ENCODE measurements at regions not wholly inside any gene's neighbourhood (a gene's known extent, or its start where the extent isn't known, plus 50 kb on each side); places are given as distances from the start of the nearest gene placed in this dataset.

DNA sequence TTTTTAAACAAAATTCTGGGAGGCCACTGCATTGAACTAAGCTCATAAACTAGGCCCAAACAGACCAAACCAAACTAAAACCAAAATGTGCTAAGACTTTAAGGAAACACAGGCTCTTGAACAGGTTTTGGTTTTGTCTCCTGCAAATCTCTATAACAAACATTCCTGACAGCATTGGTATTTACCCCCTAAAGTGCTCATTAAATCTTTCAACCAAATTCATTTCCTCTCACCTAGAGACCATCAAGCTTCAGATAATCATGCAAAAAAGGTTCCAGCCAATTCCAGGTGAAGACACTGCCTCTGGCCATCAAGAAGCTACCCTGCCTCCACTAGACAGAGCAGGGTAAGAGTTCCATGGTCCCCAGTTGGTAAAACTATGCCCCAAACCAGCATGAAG is 951.2 kb upstream of the MIR17HG start:
- DNase-seq, result no peak

DNA sequence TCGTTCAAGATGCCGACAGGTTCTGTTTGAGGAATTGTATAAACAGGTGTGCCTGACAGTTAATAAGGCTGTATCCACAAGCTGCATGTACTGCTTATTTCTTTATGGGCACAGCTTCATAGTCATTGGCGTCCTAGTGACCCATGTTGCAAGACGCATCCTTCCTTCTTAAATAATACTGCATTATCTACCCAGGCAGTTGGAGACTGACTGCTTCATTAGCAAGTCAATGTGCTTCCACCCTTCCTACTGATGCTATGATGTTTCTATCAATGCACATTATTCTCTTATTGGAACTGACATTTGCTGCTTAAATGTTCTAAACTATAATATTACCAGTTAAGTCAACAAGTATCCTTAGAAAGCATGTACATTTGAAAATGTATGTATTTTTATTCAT is 950.0 kb upstream of the MIR17HG start:
- DNase-seq, result no peak

DNA sequence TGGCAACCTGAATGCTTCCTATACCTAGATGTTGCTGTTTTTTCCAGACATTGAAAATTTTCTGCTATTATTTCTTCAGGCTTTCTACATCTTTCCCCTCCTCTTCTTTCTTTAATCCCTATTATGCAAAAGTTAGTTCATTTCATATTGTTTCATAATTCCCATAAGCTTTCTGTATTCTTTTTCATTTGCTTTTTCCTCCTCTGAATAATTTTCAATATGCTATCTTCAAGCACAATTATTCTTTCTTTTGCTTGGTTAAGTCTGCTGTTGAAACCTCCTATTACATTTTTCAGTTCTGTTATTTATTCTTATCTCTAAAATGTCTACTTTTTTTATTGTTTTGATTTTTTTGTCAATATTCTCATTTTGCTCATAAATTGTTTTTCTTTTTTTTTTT is 947.1 kb upstream of the MIR17HG start:
- no peak for DNase-seq

DNA sequence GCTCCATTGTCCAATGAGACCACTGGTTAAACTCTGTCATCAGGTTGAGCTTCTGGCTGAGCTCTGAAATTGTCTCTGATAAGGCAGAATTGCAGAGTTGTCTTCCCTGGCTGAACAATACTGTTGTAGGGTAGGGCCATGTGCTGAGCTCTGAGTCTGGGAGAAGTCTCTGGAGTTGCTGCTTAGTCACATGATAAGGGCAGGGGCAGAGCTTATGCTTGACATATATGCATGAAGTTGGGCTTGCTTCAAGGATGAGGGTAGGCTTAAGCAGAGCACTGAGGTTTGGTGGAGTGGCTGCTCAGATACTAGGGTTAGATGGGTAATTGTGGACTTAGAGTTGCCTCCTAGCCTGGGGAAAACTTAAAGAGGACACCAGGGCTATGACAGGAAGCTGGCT is 946.3 kb upstream of the MIR17HG start:
- no peak for DNase-seq

DNA sequence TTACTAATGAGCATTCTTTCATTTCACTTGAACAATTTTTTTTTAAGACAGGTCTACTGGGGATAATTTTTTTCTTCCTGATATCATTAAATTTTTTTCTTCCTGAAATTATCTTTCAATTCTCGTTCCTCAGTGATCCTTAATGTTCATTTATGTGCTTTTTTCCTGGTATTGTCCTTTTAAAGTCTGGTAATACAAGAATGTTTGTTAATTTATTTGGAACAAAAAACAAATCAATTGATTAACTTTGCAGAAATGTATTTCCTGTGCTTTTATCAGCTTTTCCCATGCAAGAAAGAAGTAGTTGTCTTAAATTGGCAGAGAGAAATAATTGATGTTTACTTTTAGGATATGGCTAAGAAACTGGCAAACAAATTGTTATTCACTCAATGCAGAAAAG is 945.4 kb upstream of the MIR17HG start:
- DNase-seq, result no peak

DNA sequence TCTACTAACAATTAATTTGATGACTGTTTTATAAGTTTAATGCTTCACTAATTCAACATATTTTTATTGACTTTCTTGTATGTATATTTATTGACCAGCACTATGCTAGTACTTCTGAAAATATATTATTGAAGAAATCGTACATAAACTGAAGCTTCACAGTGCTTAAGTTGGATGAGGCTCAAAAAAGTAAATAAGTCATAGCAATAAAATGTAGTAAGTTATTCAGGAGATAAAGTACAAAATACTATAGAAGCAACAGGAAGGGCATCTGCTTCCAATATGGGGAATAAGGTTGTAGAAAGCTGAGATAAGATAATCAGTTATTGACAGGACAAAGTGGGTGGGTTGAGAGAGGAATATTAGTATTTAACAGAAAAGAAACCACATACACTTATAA is 944.9 kb upstream of the MIR17HG start:
- no peak for DNase-seq

DNA sequence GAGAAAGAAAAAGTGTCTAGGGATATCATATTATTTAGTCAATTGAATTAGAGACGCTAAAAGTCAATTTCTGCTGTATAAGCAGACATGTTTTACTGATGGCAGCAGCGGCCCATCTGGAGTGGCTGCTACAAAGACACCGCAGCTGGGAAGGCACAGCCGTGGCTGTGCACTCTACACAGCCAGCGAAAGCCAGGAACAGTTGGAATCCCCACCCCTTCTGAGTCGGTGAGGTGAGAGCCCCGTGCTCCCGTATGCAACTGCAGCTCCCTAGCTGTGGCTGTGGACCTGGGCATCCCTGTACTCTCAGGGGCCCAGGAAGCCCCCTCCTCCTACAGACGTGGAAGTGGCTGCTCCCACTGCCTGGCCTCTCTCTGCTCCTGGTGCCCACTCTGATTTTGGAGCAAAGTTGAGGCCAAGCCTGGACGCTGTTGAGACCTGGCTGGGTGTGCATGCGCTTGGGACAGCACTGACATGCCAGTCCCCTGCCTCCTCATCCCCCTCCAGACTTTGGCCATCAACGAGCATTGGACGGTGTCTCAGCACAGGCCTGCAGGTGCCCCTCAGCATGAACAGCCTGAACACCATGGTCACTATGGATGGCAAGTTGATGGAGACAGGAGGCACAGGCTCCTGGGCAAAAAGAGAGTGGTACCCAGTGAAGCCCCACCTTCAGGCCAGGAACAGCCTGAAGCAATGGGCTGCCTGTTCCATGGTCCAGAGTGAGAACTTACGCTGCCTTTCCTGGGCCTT is 944.0 kb upstream of the MIR17HG start:
- no peak for DNase-seq

DNA sequence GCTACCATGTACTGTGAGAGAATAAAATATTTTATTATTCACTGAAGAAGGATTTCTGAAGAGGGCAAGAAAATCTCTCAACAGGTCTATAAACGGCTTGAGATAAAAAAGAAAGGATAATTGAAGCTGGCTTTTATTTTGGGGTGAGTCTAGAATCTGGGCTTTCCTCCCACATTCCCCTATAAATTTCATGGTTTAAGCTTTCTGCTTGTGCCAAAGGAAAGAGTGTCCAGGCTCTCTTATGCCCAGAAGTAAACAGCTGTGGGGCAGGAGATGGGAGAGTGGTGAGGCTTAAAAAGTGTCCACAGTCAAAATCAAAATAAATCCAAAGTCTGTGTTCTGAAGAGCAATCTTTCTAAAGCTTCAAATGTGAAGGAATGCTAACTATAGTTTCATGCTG is 942.2 kb upstream of the MIR17HG start:
- DNase-seq, result no peak

DNA sequence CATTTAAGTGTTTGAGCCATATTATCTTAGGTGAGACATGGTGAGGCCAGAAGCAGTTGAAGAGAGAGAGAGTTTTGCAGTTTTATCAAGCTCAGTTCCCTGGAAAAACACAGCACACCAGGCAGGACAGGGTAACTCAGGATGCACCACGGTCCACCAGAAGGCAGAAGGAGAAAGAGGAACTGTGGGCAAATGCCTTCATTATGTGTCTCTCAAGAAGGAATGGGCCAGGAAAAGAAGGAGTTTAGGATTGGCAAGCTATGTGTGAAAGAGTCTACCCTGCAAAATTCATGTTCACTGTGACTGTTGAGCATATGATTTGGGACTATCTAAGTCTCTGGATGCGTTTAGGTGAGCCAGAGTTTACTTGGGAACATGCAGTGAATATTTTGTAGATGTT is 934.5 kb upstream of the MIR17HG start:
- no peak for DNase-seq

DNA sequence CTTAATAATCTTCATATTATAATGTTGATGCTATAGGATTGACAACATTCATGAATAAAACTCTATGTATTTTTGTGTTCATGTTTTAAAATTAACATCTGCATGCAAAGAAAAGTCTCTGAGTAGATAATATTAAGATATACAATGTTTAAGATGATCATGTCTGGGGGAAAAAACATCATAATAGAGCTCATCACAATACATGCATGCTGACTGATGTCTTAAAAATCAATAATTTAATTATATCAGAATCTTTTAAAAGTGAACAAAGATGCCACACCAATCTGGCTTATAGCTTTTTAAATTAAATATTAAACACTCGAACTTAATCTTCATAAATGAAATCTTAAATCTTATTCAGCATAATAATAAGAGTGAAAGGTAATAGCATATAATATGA is 933.9 kb upstream of the MIR17HG start:
- no peak for DNase-seq

DNA sequence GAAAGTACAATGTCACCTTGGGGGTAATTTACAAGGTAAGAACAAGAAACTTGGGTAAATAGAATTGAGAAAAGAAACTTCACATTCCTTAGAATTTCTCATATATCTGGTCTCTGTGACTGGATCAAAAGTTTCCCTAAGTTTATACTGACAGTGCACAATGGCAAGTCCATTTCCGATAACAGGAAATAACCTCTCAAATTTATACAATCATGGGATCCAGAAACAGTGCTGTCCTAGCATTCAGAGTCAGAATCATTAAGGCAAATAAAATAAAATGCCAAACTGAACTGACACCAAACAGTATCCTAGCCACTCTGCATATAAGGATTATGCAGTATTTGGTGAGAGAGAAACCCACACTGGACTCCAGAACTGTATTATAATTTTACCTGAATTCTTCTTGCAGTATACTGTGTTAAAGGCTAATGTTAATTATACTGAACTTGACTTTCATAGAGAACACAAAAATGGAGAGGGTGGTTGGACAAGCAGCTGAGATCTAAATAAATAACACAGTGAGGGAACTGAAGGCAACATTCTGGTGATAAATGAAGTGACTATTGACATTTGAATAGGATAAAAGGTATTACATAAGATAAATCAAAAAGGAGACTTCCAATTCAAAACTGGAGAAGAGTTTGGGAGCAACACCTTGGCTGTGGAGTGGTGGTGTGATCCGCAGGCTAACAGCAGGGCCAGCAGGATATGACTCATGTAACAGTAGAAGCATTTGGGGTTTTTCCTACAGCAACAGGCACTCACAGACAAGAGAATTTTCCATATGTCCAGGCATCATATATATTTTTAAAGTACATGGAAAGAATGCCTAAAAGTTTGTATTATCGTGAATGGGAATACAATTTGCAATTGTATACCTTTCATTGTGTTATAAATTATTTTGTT is 932.5 kb upstream of the MIR17HG start:
- no peak for DNase-seq

DNA sequence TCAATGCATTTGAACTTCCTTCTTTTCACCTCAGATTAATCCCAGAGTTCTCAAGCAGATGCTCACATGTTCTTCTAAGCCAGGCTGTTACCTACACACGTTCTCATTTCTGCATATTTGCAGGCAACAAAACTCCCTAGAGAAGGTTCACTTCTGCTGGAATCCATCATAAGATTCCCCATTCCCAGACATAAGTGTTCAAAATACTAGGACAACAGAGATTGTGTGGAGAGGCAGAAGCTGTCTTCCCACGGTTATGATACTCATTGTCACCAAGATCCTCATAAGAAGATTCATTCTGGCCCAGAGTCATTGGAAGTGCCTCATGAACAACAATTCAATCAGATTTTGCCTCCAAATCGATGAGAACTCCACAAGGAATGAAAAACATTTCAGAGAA is 931.6 kb upstream of the MIR17HG start:
- no peak for DNase-seq

DNA sequence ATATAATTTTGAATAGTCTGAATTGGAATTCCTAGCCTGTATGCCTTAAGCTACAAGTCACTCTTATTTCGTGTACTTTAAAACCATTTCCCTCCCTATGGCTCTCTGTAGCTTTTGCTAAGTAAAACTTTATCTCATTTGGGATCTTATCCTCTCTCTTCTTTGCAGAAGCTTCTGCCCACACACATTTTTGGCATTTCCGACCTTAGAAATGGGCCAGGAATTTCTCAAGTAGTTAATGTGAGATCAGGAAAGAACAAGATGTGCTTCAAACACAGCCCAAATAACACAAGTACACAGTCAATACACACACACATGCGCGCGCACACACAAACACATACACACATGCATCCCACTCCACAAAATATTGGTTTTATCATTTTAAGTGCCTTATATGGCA is 931.0 kb upstream of the MIR17HG start:
- DNase-seq, result no peak

DNA sequence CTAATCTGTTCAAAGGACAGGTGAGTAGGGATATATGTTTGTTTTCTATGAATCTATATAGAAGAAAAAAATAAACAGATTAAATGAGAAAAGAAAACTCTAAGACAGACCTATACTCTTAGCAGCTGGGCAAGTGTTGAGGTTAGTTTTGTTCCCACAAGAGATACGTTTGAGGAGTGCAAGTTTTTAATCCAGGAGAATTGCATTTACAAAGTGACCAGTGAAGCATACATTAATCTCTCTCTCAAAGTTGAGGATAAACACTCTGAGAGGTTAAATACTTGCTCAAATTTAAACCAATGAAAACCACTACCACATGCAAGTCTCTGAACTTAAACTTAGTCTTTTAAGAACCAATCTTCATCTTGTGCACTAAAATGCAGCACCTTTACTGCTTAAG is 930.5 kb upstream of the MIR17HG start:
- no peak for DNase-seq

DNA sequence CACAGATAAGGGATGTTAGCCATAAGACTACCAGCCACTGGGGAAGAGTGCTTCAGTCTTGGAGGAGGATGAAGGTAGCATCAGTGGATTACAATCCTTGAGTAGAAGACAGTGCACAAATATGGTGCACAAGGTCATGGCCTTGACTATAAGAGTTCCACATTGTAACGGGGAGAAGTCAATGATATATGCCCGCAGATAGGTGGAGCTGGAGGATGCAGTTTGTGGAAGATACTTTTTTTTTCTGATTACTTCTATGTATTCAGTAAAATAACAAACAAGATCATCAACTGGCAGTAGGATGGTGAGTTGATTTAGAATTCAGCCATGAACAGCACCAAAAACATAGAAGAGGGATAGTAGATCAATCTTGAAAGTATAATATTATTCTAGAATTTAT is 926.8 kb upstream of the MIR17HG start:
- no peak for DNase-seq

DNA sequence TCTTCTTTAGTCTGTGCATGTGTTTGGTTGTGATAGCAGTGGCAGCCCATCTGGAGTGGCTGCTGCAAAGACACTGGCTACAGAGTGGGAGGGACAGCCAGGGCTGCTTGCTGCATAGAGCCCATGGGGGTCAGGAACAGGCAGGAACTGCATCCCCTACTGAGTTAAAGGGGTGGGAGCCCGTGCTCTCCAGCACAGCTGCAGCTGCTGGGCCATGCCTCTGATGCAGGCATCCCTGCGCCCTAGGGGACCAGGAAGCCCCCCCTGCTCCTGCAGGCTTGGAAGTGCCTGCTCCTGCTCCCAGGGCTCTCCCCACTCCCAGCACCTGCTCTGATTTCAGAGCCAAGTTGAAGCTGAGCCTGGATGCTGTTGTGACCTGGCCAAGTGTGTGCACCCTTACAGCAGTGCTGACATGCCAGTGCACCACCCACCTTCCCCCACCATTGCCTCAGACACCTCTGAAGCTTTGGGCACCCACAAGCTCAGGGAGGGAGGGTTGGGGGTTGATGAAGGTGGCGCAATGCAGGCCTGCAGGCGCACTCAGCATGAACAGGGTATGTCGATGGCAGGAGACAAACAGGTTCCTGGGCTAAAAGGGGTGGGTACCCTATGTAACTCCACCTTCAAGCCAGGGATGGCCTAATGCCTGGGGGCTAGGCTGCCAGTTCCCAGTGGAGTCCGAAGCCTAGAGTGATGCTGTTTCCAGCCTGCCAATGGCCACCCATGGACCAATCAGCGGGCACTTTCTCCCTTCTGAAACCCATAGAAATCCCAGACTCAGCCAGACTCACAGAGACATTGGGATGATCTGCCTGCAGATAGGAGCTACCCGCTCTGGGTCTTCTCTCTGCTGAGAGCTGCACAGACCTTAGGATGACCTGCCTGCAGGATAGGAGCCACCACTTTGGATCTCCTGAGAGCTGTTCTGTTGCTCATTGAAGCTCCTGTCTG is 919.9 kb upstream of the MIR17HG start:
- DNase-seq, result no peak

DNA sequence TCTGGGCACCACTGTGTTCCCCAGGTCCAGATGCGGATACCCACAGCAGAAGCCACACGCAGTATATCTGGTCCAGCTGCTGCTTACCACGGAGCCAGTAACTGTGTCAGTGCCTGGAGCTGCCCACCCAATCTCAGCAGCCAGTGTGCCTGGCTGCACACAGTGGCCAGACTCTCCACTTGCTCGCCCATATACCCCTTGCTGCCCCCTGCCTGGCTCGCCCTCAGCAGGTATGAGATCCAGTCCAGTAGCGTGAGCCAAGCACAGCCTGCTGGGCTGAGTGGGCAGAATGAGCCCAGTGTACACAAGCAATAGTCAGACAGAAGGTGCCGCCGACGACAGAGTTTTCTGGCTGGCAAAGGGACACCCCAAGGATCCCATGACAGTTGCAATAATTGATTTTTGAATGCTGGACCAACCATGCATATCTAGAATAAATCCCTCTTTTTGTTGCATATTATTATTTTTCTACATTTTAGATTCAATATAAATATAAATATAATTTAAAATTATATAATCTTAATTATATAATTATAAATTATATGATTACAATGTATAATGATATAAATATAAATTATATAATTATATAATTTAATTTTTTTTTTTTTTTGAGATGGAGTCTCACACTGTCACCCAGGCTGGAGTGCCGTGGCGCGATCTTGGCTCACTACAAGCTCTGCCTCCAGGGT is 918.8 kb upstream of the MIR17HG start:
- no peak for DNase-seq

DNA sequence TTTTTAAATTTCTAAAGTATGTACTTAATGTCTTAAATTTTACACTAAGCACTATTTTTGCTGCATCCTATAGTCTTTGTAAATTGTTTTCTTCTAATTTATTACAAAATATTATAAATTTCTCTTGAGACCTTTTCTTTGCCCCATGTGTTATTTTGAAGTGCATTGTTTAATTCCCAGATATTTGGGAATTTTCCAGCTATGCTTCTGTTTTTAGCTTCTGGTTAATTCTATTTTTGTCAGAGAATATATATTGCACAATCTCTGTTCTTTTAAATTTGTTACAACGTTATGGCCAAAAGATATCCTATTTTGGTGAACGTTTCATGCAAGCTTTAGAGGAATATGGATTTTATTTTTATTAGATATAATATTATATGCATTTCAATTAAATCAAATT is 917.4 kb upstream of the MIR17HG start:
- DNase-seq, result no peak

DNA sequence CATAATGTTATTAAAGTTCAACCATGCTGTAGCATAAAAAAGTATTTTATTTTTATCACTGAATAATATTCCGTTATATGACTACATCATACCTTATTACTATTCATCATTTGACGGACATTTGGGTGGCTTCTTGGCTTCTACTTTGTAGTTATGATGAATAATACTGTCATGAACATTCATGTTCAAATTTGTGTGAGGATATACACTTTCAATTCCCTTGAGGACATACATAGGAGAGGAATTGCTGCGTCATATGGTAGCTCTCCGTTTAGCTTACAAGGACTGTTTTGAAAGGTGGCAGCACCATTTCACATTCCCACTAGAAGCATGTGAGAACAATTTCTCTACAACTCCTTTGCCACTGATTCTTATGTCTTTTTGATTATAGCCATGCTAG is 910.8 kb upstream of the MIR17HG start:
- DNase-seq, result no peak

DNA sequence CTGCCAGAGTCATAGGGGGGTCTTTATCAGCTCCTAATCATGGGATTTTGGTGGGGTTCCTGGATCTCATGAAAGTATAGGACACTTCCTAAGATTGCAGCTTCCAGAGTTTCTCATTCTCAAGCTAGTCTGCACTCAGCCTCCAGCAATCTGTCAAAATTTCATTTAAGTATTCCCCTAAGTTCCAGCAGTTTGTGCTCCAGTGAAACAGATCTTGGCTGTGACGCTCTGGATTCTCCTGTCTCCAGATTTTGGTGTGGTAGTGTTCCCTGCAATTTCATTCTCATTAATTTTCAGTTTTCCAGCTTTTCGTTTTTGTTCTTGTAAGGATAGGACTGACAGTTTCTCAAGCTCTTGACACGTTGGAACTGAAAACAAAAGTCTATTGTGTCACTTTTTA is 908.9 kb upstream of the MIR17HG start:
- DNase-seq, result no peak

DNA sequence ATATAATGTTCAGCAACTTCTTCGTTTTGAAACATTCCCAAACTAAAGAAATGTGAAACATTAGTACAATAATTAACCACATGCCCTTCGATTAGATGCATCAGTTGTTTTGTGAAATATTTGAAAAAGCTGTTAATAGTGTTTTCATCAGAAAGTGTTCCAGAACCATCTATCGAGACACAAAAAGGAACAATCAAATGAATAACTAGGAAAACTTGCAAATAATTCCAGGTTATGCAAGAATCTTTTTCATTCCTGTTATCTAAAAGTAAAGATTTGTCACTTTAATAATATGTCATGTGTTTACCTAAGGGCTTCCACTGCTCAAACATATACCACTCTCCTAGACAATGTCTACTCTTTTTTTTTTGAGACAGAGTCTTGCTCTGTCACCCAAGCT is 904.2 kb upstream of the MIR17HG start:
- no peak for DNase-seq

DNA sequence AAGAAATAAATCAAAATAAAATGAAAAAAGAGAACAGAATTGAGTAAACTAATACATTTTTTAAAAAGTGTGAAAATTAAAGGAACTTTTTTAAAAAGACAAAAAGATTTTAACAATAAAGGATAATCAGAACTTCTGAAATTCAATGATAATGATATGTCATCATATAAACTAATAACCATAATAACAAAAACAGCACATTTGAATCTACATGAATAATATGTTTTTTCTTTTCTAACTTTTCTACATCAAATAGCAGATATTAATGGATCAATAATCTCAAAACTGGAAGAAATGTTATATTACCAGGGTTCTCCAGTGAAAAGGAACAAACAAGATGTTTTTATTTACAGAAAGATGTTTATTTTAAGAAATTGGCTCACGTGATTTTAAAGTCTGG is 903.3 kb upstream of the MIR17HG start:
- DNase-seq, result no peak

DNA sequence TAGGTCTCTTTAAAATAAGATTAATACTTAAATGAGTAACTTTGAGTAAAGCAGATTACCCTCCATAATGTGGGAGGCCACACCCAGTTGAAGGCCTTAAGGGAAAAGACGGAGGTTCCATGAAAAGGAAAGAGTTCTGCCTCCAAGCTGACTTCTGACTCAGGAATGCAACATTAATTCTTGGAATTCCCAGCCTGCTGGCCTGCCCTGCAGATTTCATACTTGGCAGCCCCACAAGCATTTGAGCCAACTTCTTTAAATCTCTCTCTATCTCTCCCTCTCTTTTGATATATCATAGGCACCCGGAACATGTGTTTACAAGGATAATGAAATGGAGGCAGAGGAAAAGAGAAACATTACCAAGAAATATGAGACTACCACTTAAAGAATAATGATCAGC is 902.3 kb upstream of the MIR17HG start:
- no peak for DNase-seq

All from NCI-H1092 (cell line).